ENCODE measurements at regions not wholly inside any gene's neighbourhood (a gene's known extent, or its start where the extent isn't known, plus 50 kb on each side); places are given as distances from the start of the nearest gene placed in this dataset.

DNA sequence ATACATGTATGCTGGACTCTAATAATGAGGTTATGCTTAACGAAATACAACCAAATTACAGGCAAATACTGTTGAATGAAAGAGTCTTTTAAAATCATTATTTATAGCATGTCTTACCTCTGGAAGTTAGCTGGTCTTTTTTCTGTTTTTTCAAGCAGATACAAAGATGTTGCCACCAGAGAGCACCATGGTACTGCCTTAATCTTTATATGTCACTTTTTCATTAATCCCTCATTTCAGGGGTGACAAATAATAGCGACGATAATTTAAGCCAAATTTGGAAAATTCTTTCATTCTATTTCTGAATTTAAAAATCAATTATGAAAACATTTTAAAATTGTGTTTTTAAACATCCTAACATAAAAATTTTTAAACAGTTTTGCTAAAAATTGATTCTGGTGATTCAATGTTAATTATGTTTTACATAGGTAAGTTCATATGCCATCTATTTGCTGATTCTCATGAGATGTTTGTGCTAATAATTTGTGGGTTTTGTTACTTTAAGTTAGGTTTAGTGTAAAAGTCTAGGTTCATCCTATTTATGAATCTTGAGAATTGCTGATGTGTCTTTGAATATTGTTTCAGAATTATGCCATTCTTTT, 379.3 kb upstream of the SGCG start:
- intact Hi-C loops (cut with micrococcal nuclease): loop anchor here (1.0 to 10.0 kb wide), 5 partner anchors 219 to 1073 kb away; no protein-coding TSS in a partner anchor
- Histone ChIP-seq H3K79me2 (ENCODE audit: insufficient read depth, low read length) (no peaks in the 10 kb centered on the region), H3K9me2 (ENCODE audit: insufficient read depth) (no peaks in the 10 kb centered on the region), H3K36me3 (ENCODE audit: control insufficient read depth in 1 of 2, insufficient read depth in 2 of 2, low read length in 2 of 2) (no peaks in the 10 kb centered on the region), H4K20me1 (ENCODE audit: insufficient read depth) (no peaks in the 10 kb centered on the region), H3K4me3 (replicated peaks in 1 of 2; ENCODE audit: low read depth in 1 of 2, low read length in 2 of 2) (no peak overlapping the region), H3K27ac (ENCODE audit: low read depth, low read length) (no peak overlapping the region), H3K9me3 (ENCODE audit: control insufficient read depth in 1 of 2, insufficient read depth in 1 of 2, low read depth in 1 of 2, low read length in 2 of 2) (no peaks in the 10 kb centered on the region), H3K4me1 (ENCODE audit: control insufficient read depth in 1 of 2, insufficient read depth in 2 of 2, low read length in 2 of 2) (no peaks in the 10 kb centered on the region), H3K9ac (ENCODE audit: low read length) (no peak overlapping the region), H3K27me3 (ENCODE audit: insufficient read depth, low read length) (no peaks in the 10 kb centered on the region), H2AFZ (ENCODE audit: low read depth, low read length, poor library complexity, severe bottlenecking) (no peak overlapping the region), H3K4me2 (ENCODE audit: low read length) (no peak overlapping the region)
- peak; percentile 54 for TF ChIP-seq RAD21 (IDR thresholded peaks at IDR 0.05; ENCODE audit: low read depth)
- TF ChIP-seq, protein P1, sequence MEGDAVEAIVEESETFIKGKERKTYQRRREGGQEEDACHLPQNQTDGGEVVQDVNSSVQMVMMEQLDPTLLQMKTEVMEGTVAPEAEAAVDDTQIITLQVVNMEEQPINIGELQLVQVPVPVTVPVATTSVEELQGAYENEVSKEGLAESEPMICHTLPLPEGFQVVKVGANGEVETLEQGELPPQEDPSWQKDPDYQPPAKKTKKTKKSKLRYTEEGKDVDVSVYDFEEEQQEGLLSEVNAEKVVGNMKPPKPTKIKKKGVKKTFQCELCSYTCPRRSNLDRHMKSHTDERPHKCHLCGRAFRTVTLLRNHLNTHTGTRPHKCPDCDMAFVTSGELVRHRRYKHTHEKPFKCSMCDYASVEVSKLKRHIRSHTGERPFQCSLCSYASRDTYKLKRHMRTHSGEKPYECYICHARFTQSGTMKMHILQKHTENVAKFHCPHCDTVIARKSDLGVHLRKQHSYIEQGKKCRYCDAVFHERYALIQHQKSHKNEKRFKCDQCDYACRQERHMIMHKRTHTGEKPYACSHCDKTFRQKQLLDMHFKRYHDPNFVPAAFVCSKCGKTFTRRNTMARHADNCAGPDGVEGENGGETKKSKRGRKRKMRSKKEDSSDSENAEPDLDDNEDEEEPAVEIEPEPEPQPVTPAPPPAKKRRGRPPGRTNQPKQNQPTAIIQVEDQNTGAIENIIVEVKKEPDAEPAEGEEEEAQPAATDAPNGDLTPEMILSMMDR (IDR thresholded peaks at IDR 0.05 in 2 of 3, conservative IDR thresholded peaks at IDR 0.05 in 1 of 3; ENCODE audit: borderline replicate concordance in 1 of 3, insufficient read depth in 1 of 3, low read depth in 2 of 3, low read length in 2 of 3): peak in 2 of 3 experiments; percentile 16 to 39; a peak in 3 of 6 replicates
- TF ChIP-seq, protein P2, sequence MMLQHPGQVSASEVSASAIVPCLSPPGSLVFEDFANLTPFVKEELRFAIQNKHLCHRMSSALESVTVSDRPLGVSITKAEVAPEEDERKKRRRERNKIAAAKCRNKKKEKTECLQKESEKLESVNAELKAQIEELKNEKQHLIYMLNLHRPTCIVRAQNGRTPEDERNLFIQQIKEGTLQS (IDR thresholded peaks at IDR 0.05): no peak
- ChIA-PET CTCF (interaction anchor here (0.6 to 1.4 kb wide), 14 partner anchors 13 to 1417 kb away, joined by 3 to 34 read pairs (median 4); no protein-coding TSS in a partner anchor), RAD21 (ENCODE audit: low non-redundant PET in 1 of 2, low total read pairs in 2 of 2, uncharacterized antibody in 2 of 2, unreplicated experiment in 2 of 2) (interaction anchor here (0.6 to 1.1 kb wide), 7 partner anchors 180 to 661 kb away, joined by 3 to 7 read pairs (median 4); no protein-coding TSS in a partner anchor), POLR2A (interaction anchor here (0.6 kb wide), 1 partner anchor 632 kb away, joined by 3 read pairs; no protein-coding TSS in a partner anchor)
- DNase-seq (ENCODE audit: low read depth, low spot score): no peak
- ATAC-seq: no peak
- BruUV-seq (replicated peaks): no TSS peak

DNA sequence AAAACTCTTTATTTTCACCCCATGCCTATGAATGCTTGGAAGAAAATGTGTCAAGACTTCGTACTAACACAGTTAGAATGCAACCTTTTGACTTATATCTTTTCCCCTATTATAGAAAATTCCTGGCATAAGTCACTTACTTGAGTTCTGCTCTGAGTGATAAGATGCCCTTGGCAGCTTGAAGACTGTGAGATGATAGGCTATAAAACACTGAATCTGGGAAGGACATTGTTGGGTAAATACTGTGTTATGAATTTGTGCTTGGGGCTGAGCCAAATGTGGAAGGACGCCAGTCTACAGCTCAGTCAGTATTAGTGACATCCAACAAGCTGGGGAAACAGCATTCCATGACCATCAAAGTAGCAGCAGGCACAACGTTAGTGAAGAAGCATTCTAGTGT, 368.0 kb upstream of the SGCG start:
- H3K27me3 ChIP-seq (ENCODE audit: insufficient read depth, low read length): no peaks in the 10 kb centered on the region
- H3K27ac ChIP-seq (ENCODE audit: low read depth, low read length): no peak overlapping the region
- H3K9ac ChIP-seq (ENCODE audit: low read length): no peak overlapping the region
- CTCF ChIA-PET: interaction anchor here (0.8 to 1.0 kb wide), 2 partner anchors 10 to 275 kb away, joined by 3 read pairs; no protein-coding TSS in a partner anchor
- no TSS peak for BruUV-seq (replicated peaks)
- intact Hi-C loops (cut with micrococcal nuclease): loop anchor here (5.0 kb wide), 1 partner anchor 205 kb away; no protein-coding TSS in a partner anchor
- POLR2A ChIA-PET: no interaction called here
- H2AFZ ChIP-seq (ENCODE audit: low read depth, low read length, poor library complexity, severe bottlenecking): no peak overlapping the region
- RAD21 ChIA-PET (ENCODE audit: low non-redundant PET in 1 of 2, low total read pairs in 2 of 2, uncharacterized antibody in 2 of 2, unreplicated experiment in 2 of 2): no interaction called here
- no peaks in the 10 kb centered on the region for H3K9me2 ChIP-seq (ENCODE audit: insufficient read depth)
- H3K9me3 ChIP-seq (ENCODE audit: control insufficient read depth in 1 of 2, insufficient read depth in 1 of 2, low read depth in 1 of 2, low read length in 2 of 2): no peaks in the 10 kb centered on the region
- no peak overlapping the region for H3K4me2 ChIP-seq (ENCODE audit: low read length)
- H3K36me3 ChIP-seq (ENCODE audit: control insufficient read depth in 1 of 2, insufficient read depth in 2 of 2, low read length in 2 of 2): no peaks in the 10 kb centered on the region
- no peak for DNase-seq (ENCODE audit: low read depth, low spot score)
- H3K79me2 ChIP-seq (ENCODE audit: insufficient read depth, low read length): no peaks in the 10 kb centered on the region
- ATAC-seq: no peak
- TF ChIP-seq YY1 (IDR thresholded peaks at IDR 0.05; ENCODE audit: extremely low read depth, insufficient replicate concordance, low read depth, low read length): no peak
- no peak for TF ChIP-seq EZH2phosphoT487 (IDR thresholded peaks at IDR 0.05; ENCODE audit: borderline replicate concordance)
- TF ChIP-seq ZFX (IDR thresholded peaks at IDR 0.05): no peak
- TF ChIP-seq, protein P3, sequence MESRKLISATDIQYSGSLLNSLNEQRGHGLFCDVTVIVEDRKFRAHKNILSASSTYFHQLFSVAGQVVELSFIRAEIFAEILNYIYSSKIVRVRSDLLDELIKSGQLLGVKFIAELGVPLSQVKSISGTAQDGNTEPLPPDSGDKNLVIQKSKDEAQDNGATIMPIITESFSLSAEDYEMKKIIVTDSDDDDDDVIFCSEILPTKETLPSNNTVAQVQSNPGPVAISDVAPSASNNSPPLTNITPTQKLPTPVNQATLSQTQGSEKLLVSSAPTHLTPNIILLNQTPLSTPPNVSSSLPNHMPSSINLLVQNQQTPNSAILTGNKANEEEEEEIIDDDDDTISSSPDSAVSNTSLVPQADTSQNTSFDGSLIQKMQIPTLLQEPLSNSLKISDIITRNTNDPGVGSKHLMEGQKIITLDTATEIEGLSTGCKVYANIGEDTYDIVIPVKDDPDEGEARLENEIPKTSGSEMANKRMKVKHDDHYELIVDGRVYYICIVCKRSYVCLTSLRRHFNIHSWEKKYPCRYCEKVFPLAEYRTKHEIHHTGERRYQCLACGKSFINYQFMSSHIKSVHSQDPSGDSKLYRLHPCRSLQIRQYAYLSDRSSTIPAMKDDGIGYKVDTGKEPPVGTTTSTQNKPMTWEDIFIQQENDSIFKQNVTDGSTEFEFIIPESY (IDR thresholded peaks at IDR 0.05; ENCODE audit: extremely low read depth, insufficient replicate concordance, low read length): no peak
- TF ChIP-seq, protein P4, sequence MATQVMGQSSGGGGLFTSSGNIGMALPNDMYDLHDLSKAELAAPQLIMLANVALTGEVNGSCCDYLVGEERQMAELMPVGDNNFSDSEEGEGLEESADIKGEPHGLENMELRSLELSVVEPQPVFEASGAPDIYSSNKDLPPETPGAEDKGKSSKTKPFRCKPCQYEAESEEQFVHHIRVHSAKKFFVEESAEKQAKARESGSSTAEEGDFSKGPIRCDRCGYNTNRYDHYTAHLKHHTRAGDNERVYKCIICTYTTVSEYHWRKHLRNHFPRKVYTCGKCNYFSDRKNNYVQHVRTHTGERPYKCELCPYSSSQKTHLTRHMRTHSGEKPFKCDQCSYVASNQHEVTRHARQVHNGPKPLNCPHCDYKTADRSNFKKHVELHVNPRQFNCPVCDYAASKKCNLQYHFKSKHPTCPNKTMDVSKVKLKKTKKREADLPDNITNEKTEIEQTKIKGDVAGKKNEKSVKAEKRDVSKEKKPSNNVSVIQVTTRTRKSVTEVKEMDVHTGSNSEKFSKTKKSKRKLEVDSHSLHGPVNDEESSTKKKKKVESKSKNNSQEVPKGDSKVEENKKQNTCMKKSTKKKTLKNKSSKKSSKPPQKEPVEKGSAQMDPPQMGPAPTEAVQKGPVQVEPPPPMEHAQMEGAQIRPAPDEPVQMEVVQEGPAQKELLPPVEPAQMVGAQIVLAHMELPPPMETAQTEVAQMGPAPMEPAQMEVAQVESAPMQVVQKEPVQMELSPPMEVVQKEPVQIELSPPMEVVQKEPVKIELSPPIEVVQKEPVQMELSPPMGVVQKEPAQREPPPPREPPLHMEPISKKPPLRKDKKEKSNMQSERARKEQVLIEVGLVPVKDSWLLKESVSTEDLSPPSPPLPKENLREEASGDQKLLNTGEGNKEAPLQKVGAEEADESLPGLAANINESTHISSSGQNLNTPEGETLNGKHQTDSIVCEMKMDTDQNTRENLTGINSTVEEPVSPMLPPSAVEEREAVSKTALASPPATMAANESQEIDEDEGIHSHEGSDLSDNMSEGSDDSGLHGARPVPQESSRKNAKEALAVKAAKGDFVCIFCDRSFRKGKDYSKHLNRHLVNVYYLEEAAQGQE (IDR thresholded peaks at IDR 0.05; ENCODE audit: low read depth): no peak
- TF ChIP-seq, protein P5, sequence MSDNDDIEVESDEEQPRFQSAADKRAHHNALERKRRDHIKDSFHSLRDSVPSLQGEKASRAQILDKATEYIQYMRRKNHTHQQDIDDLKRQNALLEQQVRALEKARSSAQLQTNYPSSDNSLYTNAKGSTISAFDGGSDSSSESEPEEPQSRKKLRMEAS (IDR thresholded peaks at IDR 0.05): no peak
- no peaks in the 10 kb centered on the region for H4K20me1 ChIP-seq (ENCODE audit: insufficient read depth)
- H3K4me1 ChIP-seq (ENCODE audit: control insufficient read depth in 1 of 2, insufficient read depth in 2 of 2, low read length in 2 of 2): no peaks in the 10 kb centered on the region
- no peak overlapping the region for H3K4me3 ChIP-seq (replicated peaks in 1 of 2; ENCODE audit: low read depth in 1 of 2, low read length in 2 of 2)

Data from HCT116 (cell line).